Left renal cortex interstitium (tissue), 4 donors: ENCODE measurements at regions not wholly inside any gene's neighbourhood (a gene's known extent, or its start where the extent isn't known, plus 50 kb on each side); places are given as distances from the start of the nearest gene placed in this dataset.

Experiments
- DNase-seq, 4 donors: peaks; one replicate each; pipeline ENCODE4 v3.0.0-alpha.2; 2013; ENCODE audit warnings: low read depth in 4 of 4, low spot score in 2 of 4, missing footprints in 1 of 4

- DNase-seq = no peak
Observed at GRCh38 chr2:221095356-221095755, 476.7 kb downstream of the EPHA4 start.

- no peak for DNase-seq
Observed at GRCh38 chr2:221096706-221097567, 475.2 kb downstream of the EPHA4 start.

- DNase-seq = no peak
Observed at GRCh38 chr2:221097568-221097915, 474.6 kb downstream of the EPHA4 start.

- DNase-seq = no peak
Observed at GRCh38 chr2:221097949-221098348, 474.2 kb downstream of the EPHA4 start.

- no peak for DNase-seq
Observed at GRCh38 chr2:221100467-221101089, 471.5 kb downstream of the EPHA4 start.

GRCh38 chr2:221102896-221103688 lies 469.0 kb downstream of the EPHA4 start:
- DNase-seq = no peak

- no peak for DNase-seq
Observed at GRCh38 chr2:221103930-221104329, 468.2 kb downstream of the EPHA4 start.

GRCh38 chr2:221104361-221104811 lies 467.7 kb downstream of the EPHA4 start:
- DNase-seq = no peak

- no peak for DNase-seq
Observed at GRCh38 chr2:221106241-221106640, 465.9 kb downstream of the EPHA4 start.

- DNase-seq = no peak
Observed at GRCh38 chr2:221107424-221107823, 464.7 kb downstream of the EPHA4 start.

- DNase-seq = no peak
Observed at GRCh38 chr2:221109552-221109951, 462.6 kb downstream of the EPHA4 start.

GRCh38 chr2:221111739-221112138 lies 460.4 kb downstream of the EPHA4 start:
- no peak for DNase-seq

GRCh38 chr2:221112744-221113143 lies 459.4 kb downstream of the EPHA4 start:
- no peak for DNase-seq

- DNase-seq = no peak
Observed at GRCh38 chr2:221115944-221116343, 456.2 kb downstream of the EPHA4 start.

- DNase-seq = no peak
Observed at GRCh38 chr2:221120643-221121042, 451.5 kb downstream of the EPHA4 start.

GRCh38 chr2:221123396-221123795 lies 448.7 kb downstream of the EPHA4 start:
- no peak for DNase-seq

GRCh38 chr2:221124532-221125240 lies 447.4 kb downstream of the EPHA4 start:
- DNase-seq = no peak

GRCh38 chr2:221125691-221126090 lies 446.4 kb downstream of the EPHA4 start:
- DNase-seq = no peak

- DNase-seq = no peak
Observed at GRCh38 chr2:221129657-221130056, 442.4 kb downstream of the EPHA4 start.

GRCh38 chr2:221130431-221130830 lies 441.7 kb downstream of the EPHA4 start:
- no peak for DNase-seq

GRCh38 chr2:221133941-221134340 lies 438.2 kb downstream of the EPHA4 start:
- no peak for DNase-seq
